ENCODE measurements at regions not wholly inside any gene's neighbourhood (a gene's known extent, or its start where the extent isn't known, plus 50 kb on each side); places are given as distances from the start of the nearest gene placed in this dataset.

DNA sequence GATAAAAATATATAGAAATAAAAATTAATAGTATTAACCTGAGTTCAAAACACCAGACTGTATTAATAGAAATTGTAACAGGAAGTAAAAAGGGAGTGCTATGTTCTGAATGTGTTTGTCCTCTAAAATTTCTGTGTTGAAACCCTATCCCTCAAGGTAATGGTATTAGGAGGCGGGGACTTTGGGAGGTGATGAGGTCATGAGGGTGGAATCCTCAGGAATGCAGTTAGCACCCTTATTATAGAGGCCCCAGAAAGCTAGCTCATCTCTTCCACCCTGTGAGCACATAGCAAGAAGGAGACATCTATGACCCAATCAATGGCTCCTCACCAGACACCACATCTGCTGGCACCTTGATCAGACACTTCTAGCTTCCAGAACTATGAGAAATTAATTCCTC, 124.5 kb downstream of the CMPK2 start:
- TF ChIP-seq, protein P1, sequence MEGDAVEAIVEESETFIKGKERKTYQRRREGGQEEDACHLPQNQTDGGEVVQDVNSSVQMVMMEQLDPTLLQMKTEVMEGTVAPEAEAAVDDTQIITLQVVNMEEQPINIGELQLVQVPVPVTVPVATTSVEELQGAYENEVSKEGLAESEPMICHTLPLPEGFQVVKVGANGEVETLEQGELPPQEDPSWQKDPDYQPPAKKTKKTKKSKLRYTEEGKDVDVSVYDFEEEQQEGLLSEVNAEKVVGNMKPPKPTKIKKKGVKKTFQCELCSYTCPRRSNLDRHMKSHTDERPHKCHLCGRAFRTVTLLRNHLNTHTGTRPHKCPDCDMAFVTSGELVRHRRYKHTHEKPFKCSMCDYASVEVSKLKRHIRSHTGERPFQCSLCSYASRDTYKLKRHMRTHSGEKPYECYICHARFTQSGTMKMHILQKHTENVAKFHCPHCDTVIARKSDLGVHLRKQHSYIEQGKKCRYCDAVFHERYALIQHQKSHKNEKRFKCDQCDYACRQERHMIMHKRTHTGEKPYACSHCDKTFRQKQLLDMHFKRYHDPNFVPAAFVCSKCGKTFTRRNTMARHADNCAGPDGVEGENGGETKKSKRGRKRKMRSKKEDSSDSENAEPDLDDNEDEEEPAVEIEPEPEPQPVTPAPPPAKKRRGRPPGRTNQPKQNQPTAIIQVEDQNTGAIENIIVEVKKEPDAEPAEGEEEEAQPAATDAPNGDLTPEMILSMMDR (IDR thresholded peaks at IDR 0.05), result no peak
- TF ChIP-seq POLR2AphosphoS5 (IDR thresholded peaks at IDR 0.05; ENCODE audit: low read depth, low read length), result no peak
